H1 (cell line): ENCODE measurements at regions not wholly inside any gene's neighbourhood (a gene's known extent, or its start where the extent isn't known, plus 50 kb on each side); places are given as distances from the start of the nearest gene placed in this dataset.

ENCODE experiments used
- CTCF ChIP-seq, 3 experiments: IDR thresholded peaks; 1 replicate in 2 of 3; 2 replicates in 1 of 3; pipeline versions ENCODE4 v1.5.1 to v1.6.1; 2011; ENCODE audit warnings: low read length in 3 of 3, mild to moderate bottlenecking in 3 of 3, inconsistent platforms in 2 of 3, low read depth in 1 of 3, moderate library complexity in 1 of 3; ENCODE audit not compliant: insufficient read depth in 1 of 3; ENCODE audit errors: control extremely low read depth in 1 of 3
- MAFK ChIP-seq: IDR thresholded peaks from 2 replicates; pipeline ENCODE4 v1.6.1; 2012; ENCODE audit warnings: low read depth, mild to moderate bottlenecking, improper control_type of control experiment, low read length
- TBP ChIP-seq: IDR thresholded peaks from 2 replicates; pipeline ENCODE4 v1.6.1; 2011; ENCODE audit warnings: low read depth, low read length, improper control_type of control experiment
- TCF12 ChIP-seq: IDR thresholded peaks from 2 replicates; pipeline ENCODE4 v1.6.1; 2011; ENCODE audit warnings: low read depth, mild to moderate bottlenecking, low read length
- TEAD4 ChIP-seq: IDR thresholded peaks from 2 replicates; pipeline ENCODE4 v1.6.1; 2012; ENCODE audit warnings: low read depth, low read length, inconsistent platforms, mixed read lengths

GRCh38 chr10:110447886-110448285, 49.8 kb upstream of the DUSP5 start (continued):
- TF ChIP-seq CTCF (IDR thresholded peaks at IDR 0.05; ENCODE audit: control extremely low read depth in 1 of 3, insufficient read depth in 1 of 3, low read depth in 1 of 3, low read length in 3 of 3) (no peak), TCF12 (no peak), TEAD4 (no peak), MAFK (no peak), TBP (no peak)
- TF ChIP-seq, all 59 proteins: peak for 0
